GM23338 (cell line): ENCODE measurements at regions not wholly inside any gene's neighbourhood (a gene's known extent, or its start where the extent isn't known, plus 50 kb on each side); places are given as distances from the start of the nearest gene placed in this dataset.

ENCODE experiments used
- CREB1 ChIP-seq: fragments of 250-450 bp; sonication (Bioruptor Pico); IDR thresholded peaks from 2 replicates; pipeline ENCODE4 v1.5.0; 2020; ENCODE audit warnings: low read depth, mild to moderate bottlenecking, moderate library complexity
- EZH2 ChIP-seq: fragments of 200-600 bp; sonication (generic); IDR thresholded peaks from one replicate; pipeline ENCODE4 v1.8.0; 2017; ENCODE audit warnings: antibody characterized with exemption, mild to moderate bottlenecking, low read depth; ENCODE audit not compliant: unreplicated experiment
- EZH2phosphoT487 ChIP-seq: fragments of 200-600 bp; sonication (generic); IDR thresholded peaks from one replicate; pipeline ENCODE4 v1.8.1; 2018; ENCODE audit warnings: antibody characterized with exemption; ENCODE audit not compliant: unreplicated experiment
- JUNB ChIP-seq: IDR thresholded peaks from one replicate; pipeline ENCODE4 v1.6.1; 2016; ENCODE audit warnings: antibody characterized with exemption; ENCODE audit not compliant: unreplicated experiment
- NANOG ChIP-seq: IDR thresholded peaks from 2 replicates; pipeline ENCODE4 v1.6.1; 2016; ENCODE audit warnings: antibody characterized with exemption, borderline replicate concordance
- POLR2AphosphoS5 ChIP-seq: IDR thresholded peaks from 2 replicates; pipeline ENCODE4 v1.6.1; 2016; ENCODE audit warnings: antibody characterized with exemption, low read depth
- STAT1 ChIP-seq: IDR thresholded peaks from one replicate; pipeline ENCODE4 v1.6.1; 2016; ENCODE audit warnings: antibody characterized with exemption; ENCODE audit not compliant: unreplicated experiment
- ZNF114 ChIP-seq: fragments of 250-450 bp; sonication (Bioruptor Pico); IDR thresholded peaks from 2 replicates; pipeline ENCODE4 v1.5.0; 2020; ENCODE audit warnings: mild to moderate bottlenecking, moderate library complexity
- ZNF331 ChIP-seq: fragments of 250-450 bp; sonication (Bioruptor Pico); IDR thresholded peaks from 2 replicates; pipeline ENCODE4 v1.5.0; 2020; ENCODE audit warnings: low read depth, mild to moderate bottlenecking, moderate library complexity
- TF ChIP-seq, protein P1 (sequence below), 2 experiments: fragments of 200-600 bp in 1 of 2; sonication (generic) in 1 of 2; conservative IDR thresholded peaks; 2 replicates each; pipeline versions ENCODE4 v1.5.1 to v1.6.1; 2016 to 2017; ENCODE audit warnings: antibody characterized with exemption in 2 of 2, low read depth in 2 of 2, mild to moderate bottlenecking in 2 of 2, moderate library complexity in 1 of 2
- TF ChIP-seq, protein P2 (sequence below): IDR thresholded peaks from 2 replicates; pipeline ENCODE4 v1.6.1; 2016; ENCODE audit warnings: antibody characterized with exemption
- TF ChIP-seq, protein P3 (sequence below): IDR thresholded peaks from one replicate; pipeline ENCODE4 v1.6.1; 2018; ENCODE audit warnings: antibody characterized with exemption; ENCODE audit not compliant: unreplicated experiment

DNA sequence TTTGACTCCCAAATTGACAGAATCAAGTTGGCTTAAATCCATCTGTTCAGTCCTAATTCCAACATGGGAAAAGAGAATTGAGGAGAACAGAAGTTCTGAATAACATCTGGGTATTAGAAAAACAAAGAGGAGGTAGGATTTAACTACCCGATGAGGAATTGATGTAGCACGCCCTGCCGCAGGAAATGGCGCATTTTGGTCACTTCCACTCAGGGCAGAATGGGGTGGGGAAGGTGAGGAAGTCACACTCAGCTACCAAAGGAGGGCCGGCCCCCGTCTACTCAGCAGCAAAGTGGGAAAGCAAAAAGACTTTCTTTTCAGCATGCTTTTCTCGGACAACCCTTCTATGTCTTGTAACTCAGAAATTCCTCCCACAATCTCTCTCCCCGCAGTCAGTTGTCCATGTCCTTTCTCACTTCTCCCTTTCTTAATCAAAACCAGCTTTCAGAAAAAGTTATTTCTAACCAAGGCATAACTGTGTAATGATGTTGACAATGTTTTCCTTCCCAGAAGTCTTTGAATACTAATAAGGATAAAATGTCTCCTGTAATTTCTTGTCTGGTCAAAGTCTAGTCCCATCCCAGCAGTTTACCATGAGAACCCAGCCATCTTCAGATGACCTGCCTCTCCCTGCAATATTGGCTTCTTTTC lies 60.5 kb upstream of the SIPA1L2 start:
- TF ChIP-seq, protein P1, sequence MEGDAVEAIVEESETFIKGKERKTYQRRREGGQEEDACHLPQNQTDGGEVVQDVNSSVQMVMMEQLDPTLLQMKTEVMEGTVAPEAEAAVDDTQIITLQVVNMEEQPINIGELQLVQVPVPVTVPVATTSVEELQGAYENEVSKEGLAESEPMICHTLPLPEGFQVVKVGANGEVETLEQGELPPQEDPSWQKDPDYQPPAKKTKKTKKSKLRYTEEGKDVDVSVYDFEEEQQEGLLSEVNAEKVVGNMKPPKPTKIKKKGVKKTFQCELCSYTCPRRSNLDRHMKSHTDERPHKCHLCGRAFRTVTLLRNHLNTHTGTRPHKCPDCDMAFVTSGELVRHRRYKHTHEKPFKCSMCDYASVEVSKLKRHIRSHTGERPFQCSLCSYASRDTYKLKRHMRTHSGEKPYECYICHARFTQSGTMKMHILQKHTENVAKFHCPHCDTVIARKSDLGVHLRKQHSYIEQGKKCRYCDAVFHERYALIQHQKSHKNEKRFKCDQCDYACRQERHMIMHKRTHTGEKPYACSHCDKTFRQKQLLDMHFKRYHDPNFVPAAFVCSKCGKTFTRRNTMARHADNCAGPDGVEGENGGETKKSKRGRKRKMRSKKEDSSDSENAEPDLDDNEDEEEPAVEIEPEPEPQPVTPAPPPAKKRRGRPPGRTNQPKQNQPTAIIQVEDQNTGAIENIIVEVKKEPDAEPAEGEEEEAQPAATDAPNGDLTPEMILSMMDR (conservative IDR thresholded peaks at IDR 0.05; ENCODE audit: low read depth in 2 of 2): no peak
- TF ChIP-seq JUNB: no peak
- no peak for TF ChIP-seq EZH2
- TF ChIP-seq ZNF331 (CRISPR knock-in tag): no peak
- TF ChIP-seq EZH2phosphoT487: no peak
- no peak for TF ChIP-seq ZNF114 (CRISPR knock-in tag)
- TF ChIP-seq, protein P2, sequence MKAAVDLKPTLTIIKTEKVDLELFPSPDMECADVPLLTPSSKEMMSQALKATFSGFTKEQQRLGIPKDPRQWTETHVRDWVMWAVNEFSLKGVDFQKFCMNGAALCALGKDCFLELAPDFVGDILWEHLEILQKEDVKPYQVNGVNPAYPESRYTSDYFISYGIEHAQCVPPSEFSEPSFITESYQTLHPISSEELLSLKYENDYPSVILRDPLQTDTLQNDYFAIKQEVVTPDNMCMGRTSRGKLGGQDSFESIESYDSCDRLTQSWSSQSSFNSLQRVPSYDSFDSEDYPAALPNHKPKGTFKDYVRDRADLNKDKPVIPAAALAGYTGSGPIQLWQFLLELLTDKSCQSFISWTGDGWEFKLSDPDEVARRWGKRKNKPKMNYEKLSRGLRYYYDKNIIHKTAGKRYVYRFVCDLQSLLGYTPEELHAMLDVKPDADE: no peak
- TF ChIP-seq CREB1 (CRISPR knock-in tag): no peak
- TF ChIP-seq POLR2AphosphoS5: no peak
- no peak for TF ChIP-seq STAT1
- TF ChIP-seq, protein P3, sequence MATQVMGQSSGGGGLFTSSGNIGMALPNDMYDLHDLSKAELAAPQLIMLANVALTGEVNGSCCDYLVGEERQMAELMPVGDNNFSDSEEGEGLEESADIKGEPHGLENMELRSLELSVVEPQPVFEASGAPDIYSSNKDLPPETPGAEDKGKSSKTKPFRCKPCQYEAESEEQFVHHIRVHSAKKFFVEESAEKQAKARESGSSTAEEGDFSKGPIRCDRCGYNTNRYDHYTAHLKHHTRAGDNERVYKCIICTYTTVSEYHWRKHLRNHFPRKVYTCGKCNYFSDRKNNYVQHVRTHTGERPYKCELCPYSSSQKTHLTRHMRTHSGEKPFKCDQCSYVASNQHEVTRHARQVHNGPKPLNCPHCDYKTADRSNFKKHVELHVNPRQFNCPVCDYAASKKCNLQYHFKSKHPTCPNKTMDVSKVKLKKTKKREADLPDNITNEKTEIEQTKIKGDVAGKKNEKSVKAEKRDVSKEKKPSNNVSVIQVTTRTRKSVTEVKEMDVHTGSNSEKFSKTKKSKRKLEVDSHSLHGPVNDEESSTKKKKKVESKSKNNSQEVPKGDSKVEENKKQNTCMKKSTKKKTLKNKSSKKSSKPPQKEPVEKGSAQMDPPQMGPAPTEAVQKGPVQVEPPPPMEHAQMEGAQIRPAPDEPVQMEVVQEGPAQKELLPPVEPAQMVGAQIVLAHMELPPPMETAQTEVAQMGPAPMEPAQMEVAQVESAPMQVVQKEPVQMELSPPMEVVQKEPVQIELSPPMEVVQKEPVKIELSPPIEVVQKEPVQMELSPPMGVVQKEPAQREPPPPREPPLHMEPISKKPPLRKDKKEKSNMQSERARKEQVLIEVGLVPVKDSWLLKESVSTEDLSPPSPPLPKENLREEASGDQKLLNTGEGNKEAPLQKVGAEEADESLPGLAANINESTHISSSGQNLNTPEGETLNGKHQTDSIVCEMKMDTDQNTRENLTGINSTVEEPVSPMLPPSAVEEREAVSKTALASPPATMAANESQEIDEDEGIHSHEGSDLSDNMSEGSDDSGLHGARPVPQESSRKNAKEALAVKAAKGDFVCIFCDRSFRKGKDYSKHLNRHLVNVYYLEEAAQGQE: no peak
- TF ChIP-seq NANOG: no peak
